ENCODE measurements at regions not wholly inside any gene's neighbourhood (a gene's known extent, or its start where the extent isn't known, plus 50 kb on each side); places are given as distances from the start of the nearest gene placed in this dataset.

DNA sequence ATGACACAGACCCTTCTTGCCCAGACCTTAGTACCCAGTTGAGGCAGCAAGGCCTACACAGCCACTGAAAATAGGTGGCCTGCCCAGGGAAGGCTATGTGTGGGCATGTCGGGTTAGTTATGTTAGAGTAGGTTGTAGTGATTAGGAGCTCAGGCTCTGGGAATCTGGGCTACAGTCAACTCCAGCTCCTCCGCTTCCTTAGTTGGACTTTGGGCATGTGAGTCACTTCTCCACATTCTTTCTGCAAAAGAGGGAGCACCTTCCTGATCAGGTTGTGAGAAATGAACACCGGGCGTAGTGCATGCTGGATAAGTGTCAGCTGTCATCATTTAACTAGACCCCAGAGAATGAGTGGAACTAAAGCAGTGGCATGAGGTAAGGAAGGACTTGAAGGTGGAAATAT lies 64.8 kb downstream of the ARHGAP35 start:
- TF ChIP-seq EZH2 (IDR thresholded peaks at IDR 0.05; ENCODE audit: borderline replicate concordance) (no peak), CTCF (IDR thresholded peaks at IDR 0.05; ENCODE audit: poor library complexity) (no peak), EZH2phosphoT487 (IDR thresholded peaks at IDR 0.05; ENCODE audit: low read depth, severe bottlenecking, unreplicated experiment) (no peak)

Data from hepatocyte (in vitro differentiated cells).